ENCODE measurements at regions not wholly inside any gene's neighbourhood (a gene's known extent, or its start where the extent isn't known, plus 50 kb on each side); places are given as distances from the start of the nearest gene placed in this dataset.

DNA sequence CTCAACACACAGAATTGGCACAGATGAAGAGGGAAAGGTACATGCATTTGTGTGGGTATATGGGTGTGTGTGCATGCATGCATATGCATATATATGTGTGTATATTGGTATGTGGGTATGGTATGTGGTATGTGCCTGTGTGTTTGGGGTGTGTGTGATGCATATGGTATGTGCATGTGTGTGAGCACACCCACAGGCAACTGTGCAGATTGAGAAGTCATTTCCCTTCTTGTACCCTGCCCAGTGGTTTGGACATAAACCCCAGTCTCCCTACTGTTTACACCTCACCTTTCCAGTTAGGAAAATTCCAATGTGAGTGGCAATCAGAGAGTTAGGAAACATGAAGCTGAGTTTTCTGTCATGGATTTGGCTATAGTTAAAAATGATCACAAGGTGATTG is 178.0 kb downstream of the NXNL2 start:
- H3K27me3 ChIP-seq (ENCODE audit: control insufficient read depth, insufficient read depth, low read length) = no peaks in the 10 kb centered on the region
- no peak overlapping the region for H3K4me3 ChIP-seq (ENCODE audit: insufficient read depth, low read depth, low read length)
- intact Hi-C loops (cut with micrococcal nuclease) = no loop called here
- H3K4me1 ChIP-seq (ENCODE audit: control insufficient read depth, insufficient read depth, low read length) = no peaks in the 10 kb centered on the region
- in situ Hi-C loops (cut with MboI; ENCODE audit: low sequenced_read_pairs) = no loop called here
- H2AK9ac ChIP-seq (replicated peaks; ENCODE audit: low read depth, low read length, poor library complexity) = no peak overlapping the region
- BruUV-seq (replicated peaks) = no TSS peak
- H2BK15ac ChIP-seq (ENCODE audit: low read depth, low read length) = no peak overlapping the region
- no peak overlapping the region for H4K8ac ChIP-seq (ENCODE audit: low read depth in 2 of 2, low read length in 2 of 2)
- H3K9me1 ChIP-seq (ENCODE audit: insufficient read depth, low read length) = no peaks in the 10 kb centered on the region; the same call in 1 of the 2 replicates
- no peak overlapping the region for H2BK5ac ChIP-seq (ENCODE audit: low read depth, low read length, poor library complexity, severe bottlenecking)
- ChIA-PET CTCF (no interaction called here), POLR2A (ENCODE audit: unreplicated experiment) (no interaction called here)
- no peaks in the 10 kb centered on the region for H4K20me1 ChIP-seq (ENCODE audit: insufficient read depth, low read length)
- DNase-seq = no peak
- no peak overlapping the region for H2BK120ac ChIP-seq (ENCODE audit: low read depth, low read length)
- H4K5ac ChIP-seq (ENCODE audit: low read depth, low read length) = no peak overlapping the region
- H2AK5ac ChIP-seq (ENCODE audit: low read depth, low read length) = no peak overlapping the region
- no peak overlapping the region for H3K4ac ChIP-seq (ENCODE audit: low read depth, low read length)
- no peak overlapping the region for H3K27ac ChIP-seq (ENCODE audit: insufficient read depth, low read length)
- no peak overlapping the region for H2BK20ac ChIP-seq (ENCODE audit: low read depth, low read length)
- no peak overlapping the region for H3K4me2 ChIP-seq (ENCODE audit: low read depth, low read length)
- no peak overlapping the region for H3K9ac ChIP-seq (ENCODE audit: low read depth, low read length)
- no peak overlapping the region for H3K23ac ChIP-seq (ENCODE audit: low read depth, low read length)
- no peaks in the 10 kb centered on the region for H3K79me1 ChIP-seq (ENCODE audit: low read depth in 1 of 2, low read length in 2 of 2)
- H4K91ac ChIP-seq (ENCODE audit: insufficient read depth, low read depth, low read length) = no peak overlapping the region
- no peak for ATAC-seq (ENCODE audit: low read depth)
- H3K9me3 ChIP-seq (ENCODE audit: control insufficient read depth, insufficient read depth, low read length) = peaks cover 3% of the 10 kb centered on the region
- no peak overlapping the region for H3K14ac ChIP-seq (replicated peaks; ENCODE audit: low read depth, low read length)
- H3K18ac ChIP-seq (ENCODE audit: low read depth, low read length) = no peak overlapping the region
- no peak for TF ChIP-seq CEBPB (IDR thresholded peaks at IDR 0.05; ENCODE audit: low read depth, low read length)
- TF ChIP-seq, protein P1, sequence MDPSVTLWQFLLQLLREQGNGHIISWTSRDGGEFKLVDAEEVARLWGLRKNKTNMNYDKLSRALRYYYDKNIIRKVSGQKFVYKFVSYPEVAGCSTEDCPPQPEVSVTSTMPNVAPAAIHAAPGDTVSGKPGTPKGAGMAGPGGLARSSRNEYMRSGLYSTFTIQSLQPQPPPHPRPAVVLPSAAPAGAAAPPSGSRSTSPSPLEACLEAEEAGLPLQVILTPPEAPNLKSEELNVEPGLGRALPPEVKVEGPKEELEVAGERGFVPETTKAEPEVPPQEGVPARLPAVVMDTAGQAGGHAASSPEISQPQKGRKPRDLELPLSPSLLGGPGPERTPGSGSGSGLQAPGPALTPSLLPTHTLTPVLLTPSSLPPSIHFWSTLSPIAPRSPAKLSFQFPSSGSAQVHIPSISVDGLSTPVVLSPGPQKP (IDR thresholded peaks at IDR 0.05; ENCODE audit: borderline replicate concordance, low read depth, low read length) = no peak
- no peak for TF ChIP-seq SMC3 (IDR thresholded peaks at IDR 0.05; ENCODE audit: low read depth, low read length)
- TF ChIP-seq MAZ (IDR thresholded peaks at IDR 0.05; ENCODE audit: borderline replicate concordance, low read depth, low read length) = no peak
- TF ChIP-seq POLR2A (IDR thresholded peaks at IDR 0.05; ENCODE audit: low read depth, low read length) = no peak
- no peak for TF ChIP-seq FOS (IDR thresholded peaks at IDR 0.05; ENCODE audit: low read depth, low read length)
- TF ChIP-seq RFX5 (IDR thresholded peaks at IDR 0.05; ENCODE audit: low read depth, low read length) = no peak
- no peak for TF ChIP-seq NFE2L2 (IDR thresholded peaks at IDR 0.05; ENCODE audit: low read depth, low read length)
- TF ChIP-seq RAD21 (IDR thresholded peaks at IDR 0.05; ENCODE audit: low read length) = no peak
- TF ChIP-seq BHLHE40 (IDR thresholded peaks at IDR 0.05; ENCODE audit: low read depth, low read length) = no peak
- no peak for TF ChIP-seq MAFK (IDR thresholded peaks at IDR 0.05; ENCODE audit: low read depth, low read length)
- TF ChIP-seq, protein P2, sequence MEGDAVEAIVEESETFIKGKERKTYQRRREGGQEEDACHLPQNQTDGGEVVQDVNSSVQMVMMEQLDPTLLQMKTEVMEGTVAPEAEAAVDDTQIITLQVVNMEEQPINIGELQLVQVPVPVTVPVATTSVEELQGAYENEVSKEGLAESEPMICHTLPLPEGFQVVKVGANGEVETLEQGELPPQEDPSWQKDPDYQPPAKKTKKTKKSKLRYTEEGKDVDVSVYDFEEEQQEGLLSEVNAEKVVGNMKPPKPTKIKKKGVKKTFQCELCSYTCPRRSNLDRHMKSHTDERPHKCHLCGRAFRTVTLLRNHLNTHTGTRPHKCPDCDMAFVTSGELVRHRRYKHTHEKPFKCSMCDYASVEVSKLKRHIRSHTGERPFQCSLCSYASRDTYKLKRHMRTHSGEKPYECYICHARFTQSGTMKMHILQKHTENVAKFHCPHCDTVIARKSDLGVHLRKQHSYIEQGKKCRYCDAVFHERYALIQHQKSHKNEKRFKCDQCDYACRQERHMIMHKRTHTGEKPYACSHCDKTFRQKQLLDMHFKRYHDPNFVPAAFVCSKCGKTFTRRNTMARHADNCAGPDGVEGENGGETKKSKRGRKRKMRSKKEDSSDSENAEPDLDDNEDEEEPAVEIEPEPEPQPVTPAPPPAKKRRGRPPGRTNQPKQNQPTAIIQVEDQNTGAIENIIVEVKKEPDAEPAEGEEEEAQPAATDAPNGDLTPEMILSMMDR (conservative IDR thresholded peaks at IDR 0.05; ENCODE audit: low read depth, low read length) = no peak
- no peak for TF ChIP-seq MXI1 (IDR thresholded peaks at IDR 0.05; ENCODE audit: borderline replicate concordance, low read depth, low read length)
- H3K56ac ChIP-seq (ENCODE audit: extremely low read depth, insufficient read depth, low read length) = no peak overlapping the region
- no peaks in the 10 kb centered on the region for H3K36me3 ChIP-seq (ENCODE audit: control insufficient read depth, insufficient read depth, low read length)
- dilution Hi-C loops (cut with HindIII; ENCODE audit: low sequenced_read_pairs, unreplicated experiment) = no loop called here
- no peak overlapping the region for H2AFZ ChIP-seq (replicated peaks; ENCODE audit: low read length, poor library complexity)

Data from IMR-90 (cell line).